ENCODE measurements at regions not wholly inside any gene's neighbourhood (a gene's known extent, or its start where the extent isn't known, plus 50 kb on each side); places are given as distances from the start of the nearest gene placed in this dataset.
A peak's percentile ranks its signal among the peaks of the same experiment; 100 is the strongest.

DNA sequence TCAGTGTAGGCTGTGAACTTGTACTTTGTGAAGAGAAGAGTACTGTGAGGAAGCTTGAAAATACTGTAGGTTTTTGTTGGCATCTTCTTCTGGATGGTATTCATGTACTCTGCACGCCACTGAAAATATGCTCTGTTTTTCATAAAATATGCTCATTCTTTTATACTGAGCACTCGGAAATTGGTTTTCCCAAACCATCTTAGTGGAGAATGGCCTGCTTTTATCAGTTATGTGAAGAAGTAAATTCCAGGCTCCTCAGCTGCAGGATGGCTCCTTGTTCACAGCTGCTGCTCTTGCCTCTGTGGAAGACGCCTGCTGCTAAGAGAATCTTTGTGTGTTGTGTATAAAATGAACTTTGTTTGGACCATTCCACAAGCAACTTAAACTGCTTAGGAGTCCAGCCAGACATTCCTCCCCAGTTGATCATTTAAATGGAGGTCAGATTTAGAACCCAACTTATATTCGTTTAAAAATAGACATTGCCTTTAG, 443.5 kb upstream of the RGS6 start:
- no peak overlapping the region for H3K18ac ChIP-seq (ENCODE audit: insufficient read length, low read depth, low read length)

More for the DNA sequence above, 443.5 kb upstream of the RGS6 start:
- H3K23ac ChIP-seq (ENCODE audit: insufficient read length, low read depth, low read length) = peak overlapping the region; percentile 91
- TF ChIP-seq, protein P1, sequence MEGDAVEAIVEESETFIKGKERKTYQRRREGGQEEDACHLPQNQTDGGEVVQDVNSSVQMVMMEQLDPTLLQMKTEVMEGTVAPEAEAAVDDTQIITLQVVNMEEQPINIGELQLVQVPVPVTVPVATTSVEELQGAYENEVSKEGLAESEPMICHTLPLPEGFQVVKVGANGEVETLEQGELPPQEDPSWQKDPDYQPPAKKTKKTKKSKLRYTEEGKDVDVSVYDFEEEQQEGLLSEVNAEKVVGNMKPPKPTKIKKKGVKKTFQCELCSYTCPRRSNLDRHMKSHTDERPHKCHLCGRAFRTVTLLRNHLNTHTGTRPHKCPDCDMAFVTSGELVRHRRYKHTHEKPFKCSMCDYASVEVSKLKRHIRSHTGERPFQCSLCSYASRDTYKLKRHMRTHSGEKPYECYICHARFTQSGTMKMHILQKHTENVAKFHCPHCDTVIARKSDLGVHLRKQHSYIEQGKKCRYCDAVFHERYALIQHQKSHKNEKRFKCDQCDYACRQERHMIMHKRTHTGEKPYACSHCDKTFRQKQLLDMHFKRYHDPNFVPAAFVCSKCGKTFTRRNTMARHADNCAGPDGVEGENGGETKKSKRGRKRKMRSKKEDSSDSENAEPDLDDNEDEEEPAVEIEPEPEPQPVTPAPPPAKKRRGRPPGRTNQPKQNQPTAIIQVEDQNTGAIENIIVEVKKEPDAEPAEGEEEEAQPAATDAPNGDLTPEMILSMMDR (conservative IDR thresholded peaks at IDR 0.05) = no peak
- H3K27me3 ChIP-seq (ENCODE audit: insufficient read depth, low read length) = no peaks in the 10 kb centered on the region
- no peak overlapping the region for H2BK20ac ChIP-seq (ENCODE audit: low read depth, low read length, poor library complexity, severe bottlenecking)
- no peak overlapping the region for H2BK12ac ChIP-seq (ENCODE audit: insufficient read length, low read depth, low read length)
- H2AFZ ChIP-seq (ENCODE audit: low read length) = no peak overlapping the region
- Mint-ChIP-seq H3K27ac (0 out of 7 replicates have a peak overlapping the region, but pooled peaks of 1 of the 3 experiments have one; percentile 4), H3K4me1 (peaks cover 33 to 40% of the 10 kb centered on the region in 2 experiments), H3K4me3 (no peak overlapping the region), H3K27me3 (ENCODE audit: low read depth) (no peaks in the 10 kb centered on the region), H3K36me3 (ENCODE audit: insufficient read depth in 1 of 3, low read depth in 3 of 3) (peaks cover 0 to 14% (median 4%) of the 10 kb centered on the region in 3 experiments; a peak in 6 of 7 replicates), H3K9me3 (peaks cover 0 to 4% of the 10 kb centered on the region in 2 experiments; a peak in 1 of 5 replicates)
- H3K9ac ChIP-seq (ENCODE audit: extremely low read depth, insufficient read length, low read length) = no peak overlapping the region
- H2BK15ac ChIP-seq (ENCODE audit: low read depth, low read length) = no peak overlapping the region
- no peak overlapping the region for H3K14ac ChIP-seq (ENCODE audit: insufficient read depth, low read length)
- peaks cover 4% of the 10 kb centered on the region; the same call in 1 of the 2 replicates for H3K4me1 ChIP-seq (ENCODE audit: insufficient read depth, low read length)
- DNase-seq = no peak
- H3K9me3 ChIP-seq (ENCODE audit: control insufficient read depth, low read depth, low read length) = no peaks in the 10 kb centered on the region
- H3K4me2 ChIP-seq (ENCODE audit: insufficient read depth, insufficient read length, low read length) = no peak overlapping the region
- H3K79me2 ChIP-seq (ENCODE audit: insufficient read depth, low read length) = no peaks in the 10 kb centered on the region; the same call in 1 of the 2 replicates
- H3K79me1 ChIP-seq (ENCODE audit: insufficient read depth, low read depth, low read length, poor library complexity, severe bottlenecking) = no peaks in the 10 kb centered on the region
- H3K23me2 ChIP-seq (ENCODE audit: insufficient read length, low read depth, low read length, poor library complexity, severe bottlenecking) = no peaks in the 10 kb centered on the region
- no peak overlapping the region for H3T11ph ChIP-seq (ENCODE audit: low read length)
- no peak overlapping the region for H2BK120ac ChIP-seq (ENCODE audit: low read depth, low read length, poor library complexity, severe bottlenecking)
- H3K27ac ChIP-seq (ENCODE audit: insufficient read length, low read depth, low read length) = no peak overlapping the region
- H4K91ac ChIP-seq (ENCODE audit: insufficient read length, low read depth, low read length) = no peak overlapping the region
- no peak overlapping the region for H4K8ac ChIP-seq (replicated peaks; ENCODE audit: insufficient read length, low read depth, low read length)
- no peak overlapping the region for H3K56ac ChIP-seq (ENCODE audit: insufficient read length, low read depth, low read length)
- no CpG with 5 or more reads among the region's 4 CpGs for WGBS (ENCODE audit: extremely low coverage, insufficient read length, low lambda C conversion rate)
- no peaks in the 10 kb centered on the region for H4K20me1 ChIP-seq (ENCODE audit: control insufficient read depth, insufficient read depth, insufficient read length)
- no peak overlapping the region for H2AK5ac ChIP-seq (ENCODE audit: insufficient read length, low read length)
- no peak overlapping the region for H4K5ac ChIP-seq (ENCODE audit: insufficient read length, low read depth, low read length)
- no peak overlapping the region for H3K4ac ChIP-seq (ENCODE audit: low read depth, low read length)
- H2BK5ac ChIP-seq (ENCODE audit: insufficient read length, low read length) = no peak overlapping the region
